ENCODE measurements at regions not wholly inside any gene's neighbourhood (a gene's known extent, or its start where the extent isn't known, plus 50 kb on each side); places are given as distances from the start of the nearest gene placed in this dataset.

- Histone ChIP-seq H3K36me3 (replicated peaks in 1 of 2; ENCODE audit: control insufficient read depth in 1 of 2, insufficient read depth in 2 of 2, low read length in 2 of 2) (no peaks in the 10 kb centered on the region), H4K20me1 (ENCODE audit: insufficient read depth, low read length) (no peaks in the 10 kb centered on the region), H3K27ac (ENCODE audit: low read depth in 1 of 2, low read length in 2 of 2) (no peak overlapping the region), H2AFZ (ENCODE audit: insufficient read depth, low read depth, low read length, poor library complexity, severe bottlenecking) (no peak overlapping the region), H3K4me2 (replicated peaks; ENCODE audit: extremely low read depth, low read length, poor library complexity, severe bottlenecking) (no peak overlapping the region), H3K4me1 (ENCODE audit: control insufficient read depth in 1 of 2, insufficient read depth in 2 of 2, low read length in 2 of 2) (no peaks in the 10 kb centered on the region), H3K27me3 (ENCODE audit: control insufficient read depth in 2 of 2, insufficient read depth in 2 of 2, low read length in 2 of 2) (no peaks in the 10 kb centered on the region), H3K4me3 (replicated peaks in 1 of 3; ENCODE audit: low read depth in 2 of 3, low read length in 3 of 3) (no peak overlapping the region), H3K9ac (ENCODE audit: insufficient read depth, low read length, poor library complexity, severe bottlenecking) (no peak overlapping the region), H3K9me3 (replicated peaks in 1 of 2; ENCODE audit: control insufficient read depth in 1 of 2, insufficient read depth in 1 of 2, low read length in 2 of 2) (peaks cover 5 to 8% of the 10 kb centered on the region in 2 donors), H3K79me2 (ENCODE audit: insufficient read depth, low read length) (no peaks in the 10 kb centered on the region)
- Mint-ChIP-seq H3K27me3 (ENCODE audit: low read depth in 3 of 3) (peaks cover 0 to 3% (median 3%) of the 10 kb centered on the region in 3 donors), H3K36me3 (no peaks in the 10 kb centered on the region), H3K4me3 (no peak overlapping the region), H3K27ac (peak overlapping the region in 1 of 7 donors; percentile 14), H3K9me3 (peaks cover 4 to 23% (median 12%) of the 10 kb centered on the region in 7 donors), H3K4me1 (no peaks in the 10 kb centered on the region)
- TF ChIP-seq, protein P1, sequence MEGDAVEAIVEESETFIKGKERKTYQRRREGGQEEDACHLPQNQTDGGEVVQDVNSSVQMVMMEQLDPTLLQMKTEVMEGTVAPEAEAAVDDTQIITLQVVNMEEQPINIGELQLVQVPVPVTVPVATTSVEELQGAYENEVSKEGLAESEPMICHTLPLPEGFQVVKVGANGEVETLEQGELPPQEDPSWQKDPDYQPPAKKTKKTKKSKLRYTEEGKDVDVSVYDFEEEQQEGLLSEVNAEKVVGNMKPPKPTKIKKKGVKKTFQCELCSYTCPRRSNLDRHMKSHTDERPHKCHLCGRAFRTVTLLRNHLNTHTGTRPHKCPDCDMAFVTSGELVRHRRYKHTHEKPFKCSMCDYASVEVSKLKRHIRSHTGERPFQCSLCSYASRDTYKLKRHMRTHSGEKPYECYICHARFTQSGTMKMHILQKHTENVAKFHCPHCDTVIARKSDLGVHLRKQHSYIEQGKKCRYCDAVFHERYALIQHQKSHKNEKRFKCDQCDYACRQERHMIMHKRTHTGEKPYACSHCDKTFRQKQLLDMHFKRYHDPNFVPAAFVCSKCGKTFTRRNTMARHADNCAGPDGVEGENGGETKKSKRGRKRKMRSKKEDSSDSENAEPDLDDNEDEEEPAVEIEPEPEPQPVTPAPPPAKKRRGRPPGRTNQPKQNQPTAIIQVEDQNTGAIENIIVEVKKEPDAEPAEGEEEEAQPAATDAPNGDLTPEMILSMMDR (IDR thresholded peaks at IDR 0.05), result no peak
- no CpG with 5 or more reads among the region's 4 CpGs for WGBS (ENCODE audit: insufficient coverage)
- DNase-seq, result no peak
- intact Hi-C loops (cut with micrococcal nuclease), result no loop called here
Measured at GRCh38 chr6:167580619-167580911, 246.1 kb upstream of the AFDN start.

- no peaks in the 10 kb centered on the region for H3K4me1 ChIP-seq (ENCODE audit: control insufficient read depth in 1 of 2, insufficient read depth in 2 of 2, low read length in 2 of 2)
- Mint-ChIP-seq H3K9me3 (peaks cover 4 to 21% (median 12%) of the 10 kb centered on the region in 7 donors), H3K36me3 (no peaks in the 10 kb centered on the region), H3K4me3 (no peak overlapping the region), H3K27me3 (ENCODE audit: low read depth in 3 of 3) (peaks cover 0 to 3% (median 3%) of the 10 kb centered on the region in 3 donors), H3K27ac (no peak overlapping the region), H3K4me1 (no peaks in the 10 kb centered on the region)
- no peaks in the 10 kb centered on the region for H3K27me3 ChIP-seq (ENCODE audit: control insufficient read depth in 2 of 2, insufficient read depth in 2 of 2, low read length in 2 of 2)
- H4K20me1 ChIP-seq (ENCODE audit: insufficient read depth, low read length), result no peaks in the 10 kb centered on the region
- no peak overlapping the region for H2AFZ ChIP-seq (ENCODE audit: insufficient read depth, low read depth, low read length, poor library complexity, severe bottlenecking)
- DNase-seq, result no peak
- no peak overlapping the region for H3K4me3 ChIP-seq (replicated peaks in 1 of 3; ENCODE audit: low read depth in 2 of 3, low read length in 3 of 3)
- intact Hi-C loops (cut with micrococcal nuclease), result no loop called here
- H3K27ac ChIP-seq (ENCODE audit: low read depth in 1 of 2, low read length in 2 of 2), result no peak overlapping the region
- no peaks in the 10 kb centered on the region for H3K79me2 ChIP-seq (ENCODE audit: insufficient read depth, low read length)
- H3K9me3 ChIP-seq (replicated peaks in 1 of 2; ENCODE audit: control insufficient read depth in 1 of 2, insufficient read depth in 1 of 2, low read length in 2 of 2), result peaks cover 5 to 8% of the 10 kb centered on the region in 2 donors
- H3K9ac ChIP-seq (ENCODE audit: insufficient read depth, low read length, poor library complexity, severe bottlenecking), result no peak overlapping the region
- 97% methylated on average over 6 of the region's 6 CpGs for WGBS (ENCODE audit: insufficient coverage)
- TF ChIP-seq, protein P1 (IDR thresholded peaks at IDR 0.05), result no peak
- no peaks in the 10 kb centered on the region for H3K36me3 ChIP-seq (replicated peaks in 1 of 2; ENCODE audit: control insufficient read depth in 1 of 2, insufficient read depth in 2 of 2, low read length in 2 of 2)
- H3K4me2 ChIP-seq (replicated peaks; ENCODE audit: extremely low read depth, low read length, poor library complexity, severe bottlenecking), result no peak overlapping the region
Measured at GRCh38 chr6:167581637-167582036, 245.1 kb upstream of the AFDN start.

Data from CD14-positive monocyte (primary cell).